ENCODE measurements at regions not wholly inside any gene's neighbourhood (a gene's known extent, or its start where the extent isn't known, plus 50 kb on each side); places are given as distances from the start of the nearest gene placed in this dataset.
"Not testable (repeated sequence)": the region's sequence is repeated elsewhere in the genome, so short reads cannot be mapped to it uniquely, and the experiment has no call there.

DNA sequence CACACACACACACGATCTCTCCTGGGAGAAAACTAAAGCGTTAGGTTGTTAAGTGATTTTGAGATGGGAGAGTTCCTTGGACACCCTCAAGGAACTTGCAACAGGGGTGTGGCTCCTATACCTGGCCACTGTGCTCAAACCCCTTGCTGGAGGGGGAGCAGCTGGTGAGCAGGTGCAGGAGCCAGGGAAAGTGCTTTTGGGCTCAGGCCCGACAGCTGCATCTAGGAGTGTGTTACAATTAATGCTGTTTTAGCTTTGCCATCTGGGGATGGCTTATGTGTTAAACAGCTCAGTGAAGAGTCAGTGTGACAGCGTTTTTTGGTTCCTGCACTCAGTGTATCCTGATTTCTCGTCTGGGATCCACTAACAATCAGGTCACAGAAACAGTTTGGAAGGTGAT is 510.8 kb downstream of the TRIB2 start:
- H3K9me3 Mint-ChIP-seq (ENCODE audit: insufficient read depth): no peaks in the 10 kb centered on the region
- ChIA-PET CTCF (no interaction called here), POLR2A (no interaction called here)
- no peak for ATAC-seq
- H3K4me1 Mint-ChIP-seq (ENCODE audit: low read depth): no peaks in the 10 kb centered on the region
- no peaks in the 10 kb centered on the region for H3K36me3 Mint-ChIP-seq (ENCODE audit: low read depth)
- no peak overlapping the region for H3K4me3 Mint-ChIP-seq
- no peak for DNase-seq
- H3K27me3 Mint-ChIP-seq (ENCODE audit: low read depth): no peaks in the 10 kb centered on the region
- no peak overlapping the region for H3K27ac Mint-ChIP-seq

DNA sequence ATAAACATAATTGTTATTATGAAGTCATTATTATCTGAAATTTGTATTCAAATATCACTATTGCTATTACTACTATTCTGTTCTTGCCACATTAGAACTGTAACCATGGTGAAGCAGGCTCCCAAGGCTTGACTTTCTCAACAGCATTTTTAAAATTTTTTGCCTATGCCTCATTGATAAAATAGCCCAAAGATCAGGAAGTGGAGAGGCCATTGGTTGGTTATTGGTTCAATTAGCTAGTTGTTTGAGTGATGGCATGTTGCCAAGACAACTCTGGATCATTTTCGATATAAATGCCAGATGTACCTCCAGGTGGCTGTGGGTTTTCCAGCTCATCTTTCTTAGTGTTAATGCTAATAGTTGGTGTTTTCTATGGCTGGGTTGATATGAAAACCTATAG is 513.5 kb downstream of the TRIB2 start:
- no peak for DNase-seq
- Mint-ChIP-seq H3K4me3 (no peak overlapping the region), H3K27me3 (ENCODE audit: low read depth) (no peaks in the 10 kb centered on the region), H3K27ac (no peak overlapping the region), H3K9me3 (ENCODE audit: insufficient read depth) (no peaks in the 10 kb centered on the region), H3K4me1 (ENCODE audit: low read depth) (no peaks in the 10 kb centered on the region), H3K36me3 (ENCODE audit: low read depth) (no peaks in the 10 kb centered on the region)
- ATAC-seq: no peak
- POLR2A ChIA-PET: no interaction called here
- CTCF ChIA-PET: no interaction called here

DNA sequence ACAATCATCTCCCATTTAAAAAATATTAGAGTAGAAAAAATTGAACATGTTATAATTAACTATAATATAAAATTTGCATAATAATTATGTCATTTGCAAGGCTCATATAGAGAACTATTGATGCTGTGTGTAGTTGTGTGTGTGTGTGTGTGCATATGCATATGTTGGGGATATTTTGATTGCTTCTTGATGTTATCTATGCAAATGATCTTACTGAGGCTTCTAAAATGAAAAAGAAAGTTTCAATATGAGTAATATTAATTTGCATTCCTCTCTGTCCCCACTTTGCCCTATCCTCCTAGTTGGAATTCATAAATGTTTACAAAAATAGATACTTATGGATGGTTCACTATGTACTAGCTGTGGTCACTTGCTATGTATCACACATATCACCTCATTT is 523.3 kb downstream of the TRIB2 start:
- no peak overlapping the region for H3K4me3 Mint-ChIP-seq
- H3K27me3 Mint-ChIP-seq (ENCODE audit: low read depth): no peaks in the 10 kb centered on the region
- no peak overlapping the region for H3K27ac Mint-ChIP-seq
- no peak for DNase-seq
- H3K9me3 Mint-ChIP-seq (ENCODE audit: insufficient read depth): no peaks in the 10 kb centered on the region
- no peaks in the 10 kb centered on the region for H3K36me3 Mint-ChIP-seq (ENCODE audit: low read depth)
- no peak for ATAC-seq
- ChIA-PET CTCF (no interaction called here), POLR2A (no interaction called here)
- H3K4me1 Mint-ChIP-seq (ENCODE audit: low read depth): no peaks in the 10 kb centered on the region

DNA sequence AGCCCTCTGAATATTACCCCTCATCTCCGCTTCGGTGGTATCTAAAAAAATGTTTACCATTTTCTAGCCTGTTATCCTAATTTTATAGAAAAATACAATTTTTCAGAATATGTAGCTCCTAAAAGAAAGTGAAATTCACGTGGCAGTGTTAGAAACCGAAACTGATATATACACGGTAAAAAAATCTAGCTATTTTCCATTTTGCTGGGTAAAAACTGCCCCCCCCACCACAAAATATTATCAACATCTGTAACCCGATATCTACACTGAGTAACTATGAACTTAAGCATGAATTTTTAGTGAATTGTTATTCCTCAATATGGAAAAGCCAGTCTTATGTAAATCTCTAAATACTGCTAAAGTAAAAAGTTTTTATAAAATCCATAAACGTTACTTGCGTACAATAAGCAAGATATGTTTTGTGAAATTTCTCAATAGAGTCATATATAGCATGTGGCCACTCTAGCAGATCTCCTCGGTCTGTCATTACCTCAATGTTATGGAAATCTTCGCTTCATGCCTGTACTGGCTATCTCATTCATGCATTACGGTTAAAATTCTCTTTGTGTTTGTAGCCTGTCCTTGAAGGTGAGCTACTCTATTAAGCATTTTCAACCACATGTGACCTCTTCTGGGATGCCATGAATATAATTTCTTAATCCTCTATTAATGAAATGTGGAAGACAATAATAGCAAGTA is 524.2 kb downstream of the TRIB2 start:
- no peak for DNase-seq
- ChIA-PET CTCF (no interaction called here), POLR2A (no interaction called here)
- no peak overlapping the region for H3K27ac Mint-ChIP-seq
- H3K4me1 Mint-ChIP-seq (ENCODE audit: low read depth): no peaks in the 10 kb centered on the region
- ATAC-seq: no peak
- H3K36me3 Mint-ChIP-seq (ENCODE audit: low read depth): no peaks in the 10 kb centered on the region
- no peaks in the 10 kb centered on the region for H3K9me3 Mint-ChIP-seq (ENCODE audit: insufficient read depth)
- H3K4me3 Mint-ChIP-seq: no peak overlapping the region
- no peaks in the 10 kb centered on the region for H3K27me3 Mint-ChIP-seq (ENCODE audit: low read depth)

- DNase-seq (no peak), ATAC-seq (no peak)
- ChIA-PET CTCF (no interaction called here), POLR2A (no interaction called here)
- Mint-ChIP-seq H3K9me3 (ENCODE audit: insufficient read depth) (no peaks in the 10 kb centered on the region), H3K4me1 (ENCODE audit: low read depth) (no peaks in the 10 kb centered on the region), H3K36me3 (ENCODE audit: low read depth) (no peaks in the 10 kb centered on the region), H3K4me3 (no peak overlapping the region), H3K27ac (no peak overlapping the region), H3K27me3 (ENCODE audit: low read depth) (no peaks in the 10 kb centered on the region)
Measured at GRCh38 chr2:13252615-13253014, 535.9 kb downstream of the TRIB2 start.

DNA sequence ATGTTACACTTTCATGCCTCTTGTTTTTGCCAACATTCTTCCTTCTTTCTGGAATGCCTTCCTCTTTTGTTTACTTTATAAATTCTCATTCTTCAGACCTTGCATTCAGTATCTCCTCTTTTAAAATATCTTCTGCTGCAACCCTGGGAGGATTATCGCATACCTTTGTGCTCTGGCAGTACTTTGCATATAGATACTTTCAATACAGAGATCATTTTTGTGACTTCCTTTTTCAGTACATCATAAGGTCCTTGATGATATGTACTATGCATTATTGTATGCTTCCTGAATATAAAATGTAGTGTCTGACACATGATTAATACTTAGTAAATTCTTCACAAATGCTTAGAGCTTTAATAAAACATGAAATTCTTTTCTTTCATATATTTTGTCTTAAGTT is 538.7 kb downstream of the TRIB2 start:
- ChIA-PET POLR2A (no interaction called here), CTCF (no interaction called here)
- ATAC-seq: no peak
- no peak for DNase-seq
- Mint-ChIP-seq H3K27me3 (ENCODE audit: low read depth) (no peaks in the 10 kb centered on the region), H3K4me3 (no peak overlapping the region), H3K9me3 (ENCODE audit: insufficient read depth) (no peaks in the 10 kb centered on the region), H3K4me1 (ENCODE audit: low read depth) (no peaks in the 10 kb centered on the region), H3K36me3 (ENCODE audit: low read depth) (no peaks in the 10 kb centered on the region), H3K27ac (no peak overlapping the region)

DNA sequence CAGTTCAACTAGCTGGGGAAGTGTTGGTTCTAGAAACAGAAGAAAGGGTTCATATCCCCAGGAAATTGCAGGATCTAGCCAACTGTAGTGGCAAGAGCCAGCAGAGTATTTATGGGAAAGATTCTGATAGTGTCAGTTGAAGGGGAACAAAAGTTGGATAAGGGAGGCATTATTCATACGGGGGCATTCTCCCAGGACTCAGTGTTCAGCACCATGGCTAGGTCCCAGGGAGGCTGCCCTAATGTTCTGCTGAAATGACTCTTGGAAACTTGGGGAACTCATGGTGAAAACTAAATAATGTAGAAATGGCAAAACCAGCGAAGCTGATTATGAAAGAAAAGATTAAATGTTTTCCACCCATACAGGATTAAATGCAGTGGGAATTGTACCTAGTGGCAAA is 543.7 kb downstream of the TRIB2 start:
- Mint-ChIP-seq H3K4me3 (no peak overlapping the region), H3K36me3 (ENCODE audit: low read depth) (no peaks in the 10 kb centered on the region), H3K27me3 (ENCODE audit: low read depth) (no peaks in the 10 kb centered on the region), H3K27ac (no peak overlapping the region), H3K9me3 (ENCODE audit: insufficient read depth) (no peaks in the 10 kb centered on the region), H3K4me1 (ENCODE audit: low read depth) (no peaks in the 10 kb centered on the region)
- DNase-seq: no peak
- POLR2A ChIA-PET: no interaction called here
- CTCF ChIA-PET: no interaction called here
- no peak for ATAC-seq

- CTCF ChIA-PET: no interaction called here
- H3K27me3 Mint-ChIP-seq (ENCODE audit: low read depth): no peaks in the 10 kb centered on the region
- H3K36me3 Mint-ChIP-seq (ENCODE audit: low read depth): no peaks in the 10 kb centered on the region
- no peaks in the 10 kb centered on the region for H3K9me3 Mint-ChIP-seq (ENCODE audit: insufficient read depth)
- ATAC-seq (no peak), DNase-seq (no peak)
- no peak overlapping the region for H3K4me3 Mint-ChIP-seq
- POLR2A ChIA-PET: no interaction called here
- no peaks in the 10 kb centered on the region for H3K4me1 Mint-ChIP-seq (ENCODE audit: low read depth)
- H3K27ac Mint-ChIP-seq: no peak overlapping the region
Measured at GRCh38 chr2:13266166-13266565, 549.4 kb downstream of the TRIB2 start.

- ChIA-PET CTCF (no interaction called here), POLR2A (no interaction called here)
- DNase-seq (no peak), ATAC-seq (no peak)
- Mint-ChIP-seq H3K27me3 (ENCODE audit: low read depth) (no peaks in the 10 kb centered on the region), H3K27ac (no peak overlapping the region), H3K9me3 (ENCODE audit: insufficient read depth) (no peaks in the 10 kb centered on the region), H3K36me3 (ENCODE audit: low read depth) (no peaks in the 10 kb centered on the region), H3K4me1 (ENCODE audit: low read depth) (no peaks in the 10 kb centered on the region), H3K4me3 (no peak overlapping the region)
Measured at GRCh38 chr2:13284688-13285087, 568.0 kb downstream of the TRIB2 start.

DNA sequence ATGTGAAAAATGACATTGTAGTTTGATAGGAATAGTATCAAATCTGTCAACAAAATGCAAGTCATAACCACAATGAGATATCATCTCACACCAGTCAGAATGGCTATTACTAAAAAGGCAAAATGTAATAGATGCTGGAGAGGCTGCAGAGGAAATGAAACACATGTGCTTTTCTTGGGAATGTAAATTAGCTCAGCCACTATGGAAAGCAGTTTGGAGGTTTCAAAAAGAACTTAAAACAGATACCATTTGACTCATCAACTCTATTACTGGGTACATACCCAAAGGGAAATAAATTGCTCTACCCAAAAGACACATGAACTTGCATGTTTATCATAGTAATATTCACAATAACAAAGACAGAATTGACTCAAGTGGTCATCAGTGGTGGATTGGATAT is 572.6 kb downstream of the TRIB2 start:
- Mint-ChIP-seq H3K9me3 (ENCODE audit: insufficient read depth) (no peaks in the 10 kb centered on the region), H3K36me3 (ENCODE audit: low read depth) (no peaks in the 10 kb centered on the region), H3K27me3 (ENCODE audit: low read depth) (no peaks in the 10 kb centered on the region), H3K4me1 (ENCODE audit: low read depth) (no peaks in the 10 kb centered on the region), H3K27ac (no peak overlapping the region), H3K4me3 (no peak overlapping the region)
- DNase-seq: no peak
- no peak for ATAC-seq
- CTCF ChIA-PET: no interaction called here
- POLR2A ChIA-PET: no interaction called here

DNA sequence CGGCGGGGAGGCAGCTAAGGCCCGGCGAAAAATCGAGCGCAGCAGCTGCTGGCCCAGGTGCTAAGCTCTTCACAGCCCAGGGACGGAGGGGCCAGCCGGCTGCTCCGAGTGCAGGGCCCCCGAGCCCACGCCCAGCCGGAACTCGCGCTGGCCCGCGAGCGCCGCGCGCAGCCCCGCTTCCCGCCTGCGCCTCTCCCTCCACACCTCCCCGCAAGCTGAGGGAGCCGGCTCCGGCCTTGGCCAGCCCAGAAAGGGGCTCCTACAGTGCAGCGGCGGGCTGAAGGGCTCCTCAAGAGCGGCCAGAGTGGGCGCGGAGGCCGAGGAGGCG is 591.7 kb downstream of the TRIB2 start:
- H3K4me1 Mint-ChIP-seq (ENCODE audit: low read depth); H3K27ac Mint-ChIP-seq; ATAC-seq; H3K9me3 Mint-ChIP-seq (ENCODE audit: insufficient read depth); DNase-seq; H3K36me3 Mint-ChIP-seq (ENCODE audit: low read depth); H3K4me3 Mint-ChIP-seq; CTCF ChIA-PET; POLR2A ChIA-PET; H3K27me3 Mint-ChIP-seq (ENCODE audit: low read depth): not testable (repeated sequence)

GRCh38 chr2:13308989-13309388 is 592.3 kb downstream of the TRIB2 start:
- CTCF ChIA-PET: no interaction called here
- Mint-ChIP-seq H3K4me3 (no peak overlapping the region), H3K9me3 (ENCODE audit: insufficient read depth) (no peaks in the 10 kb centered on the region), H3K4me1 (ENCODE audit: low read depth) (no peaks in the 10 kb centered on the region), H3K36me3 (ENCODE audit: low read depth) (no peaks in the 10 kb centered on the region), H3K27ac (no peak overlapping the region), H3K27me3 (ENCODE audit: low read depth) (no peaks in the 10 kb centered on the region)
- ATAC-seq (no peak), DNase-seq (no peak)
- POLR2A ChIA-PET: no interaction called here

DNA sequence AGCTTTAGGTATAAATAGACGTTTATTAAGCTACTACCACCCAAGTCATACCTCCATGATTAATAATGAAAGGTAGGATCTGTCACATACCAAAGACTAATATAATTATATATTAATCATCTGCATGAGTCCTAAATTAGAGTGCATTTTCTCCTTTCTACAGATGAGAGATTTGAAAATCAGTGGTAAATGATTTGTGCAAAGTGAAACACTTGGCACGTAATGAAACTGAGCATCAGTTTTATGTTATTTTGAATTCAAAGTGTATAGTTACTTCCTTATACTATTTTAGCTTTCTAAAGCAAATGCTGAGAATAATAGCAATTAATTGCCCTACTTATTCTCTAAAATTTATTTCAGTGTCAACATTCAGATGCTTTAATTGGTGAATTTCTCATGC is 615.3 kb downstream of the TRIB2 start:
- Mint-ChIP-seq H3K4me1 (ENCODE audit: low read depth) (no peaks in the 10 kb centered on the region), H3K36me3 (ENCODE audit: low read depth) (no peaks in the 10 kb centered on the region), H3K27ac (no peak overlapping the region), H3K27me3 (ENCODE audit: low read depth) (no peaks in the 10 kb centered on the region), H3K9me3 (ENCODE audit: insufficient read depth) (no peaks in the 10 kb centered on the region), H3K4me3 (no peak overlapping the region)
- CTCF ChIA-PET: no interaction called here
- ATAC-seq: no peak
- no peak for DNase-seq
- POLR2A ChIA-PET: no interaction called here

All from activated CD8-positive, alpha-beta T cell treated with anti-CD3 and anti-CD28 coated beads, Interleukin-2, amount 10 ng/mL, durations not matched to agents 7 days and 5 days (primary cell).